PFSK-1 (cell line): ENCODE measurements at regions not wholly inside any gene's neighbourhood (a gene's known extent, or its start where the extent isn't known, plus 50 kb on each side); places are given as distances from the start of the nearest gene placed in this dataset.

Source experiments
- FOXP2 ChIP-seq: optimal IDR thresholded peaks from 2 replicates; pipeline ENCODE3; 2011; ENCODE audit warnings: borderline replicate concordance, control low read depth, inconsistent platforms; ENCODE audit not compliant: insufficient read depth; ENCODE audit errors: extremely low read length, extremely low read depth
- POLR2AphosphoS5 ChIP-seq: IDR thresholded peaks from 2 replicates; pipeline ENCODE4 v1.6.1; 2012; ENCODE audit warnings: low read depth, mild to moderate bottlenecking, control low read depth, low read length, moderate library complexity
- REST ChIP-seq, 2 experiments: IDR thresholded peaks; 2 replicates each; pipeline versions ENCODE4 v1.6.1 to v1.8.0; 2011 to 2012; ENCODE audit warnings: low read depth in 2 of 2, low read length in 2 of 2, control low read depth in 1 of 2, inconsistent platforms in 1 of 2, mild to moderate bottlenecking in 1 of 2, moderate library complexity in 1 of 2; ENCODE audit not compliant: insufficient read depth in 1 of 2
- SIN3A ChIP-seq: IDR thresholded peaks from 2 replicates; pipeline ENCODE4 v1.6.1; 2012; ENCODE audit warnings: mild to moderate bottlenecking, low read length, moderate library complexity, borderline replicate concordance; ENCODE audit not compliant: insufficient read depth
- TAF1 ChIP-seq: IDR thresholded peaks from 2 replicates; pipeline ENCODE4 v1.6.1; 2012; ENCODE audit warnings: low read length, control low read depth, borderline replicate concordance; ENCODE audit not compliant: insufficient read depth

- TF ChIP-seq REST (IDR thresholded peaks at IDR 0.05; ENCODE audit: insufficient read depth in 1 of 2, low read depth in 2 of 2, low read length in 2 of 2) (no peak), SIN3A (no peak), TAF1 (no peak), FOXP2 (no peak), POLR2AphosphoS5 (no peak)
Measured at GRCh38 chr3:6098516-6099157, 762.3 kb upstream of the GRM7 start.

- TF ChIP-seq POLR2AphosphoS5 (no peak), TAF1 (no peak), REST (IDR thresholded peaks at IDR 0.05; ENCODE audit: insufficient read depth in 1 of 2, low read depth in 2 of 2, low read length in 2 of 2) (no peak), SIN3A (no peak), FOXP2 (no peak)
Measured at GRCh38 chr3:6099458-6100075, 761.3 kb upstream of the GRM7 start.

GRCh38 chr3:6105187-6105586 lies 755.7 kb upstream of the GRM7 start:
- TF ChIP-seq TAF1, result no peak
- TF ChIP-seq POLR2AphosphoS5, result no peak

- TF ChIP-seq TAF1, result no peak
- no peak for TF ChIP-seq FOXP2
- no peak for TF ChIP-seq SIN3A
- no peak for TF ChIP-seq REST (IDR thresholded peaks at IDR 0.05; ENCODE audit: insufficient read depth in 1 of 2, low read depth in 2 of 2, low read length in 2 of 2)
- TF ChIP-seq POLR2AphosphoS5, result no peak
Measured at GRCh38 chr3:6108957-6109356, 752.0 kb upstream of the GRM7 start.

- TF ChIP-seq POLR2AphosphoS5 (no peak), SIN3A (no peak), FOXP2 (no peak), REST (IDR thresholded peaks at IDR 0.05; ENCODE audit: insufficient read depth in 1 of 2, low read depth in 2 of 2, low read length in 2 of 2) (no peak), TAF1 (no peak)
Measured at GRCh38 chr3:6110451-6110850, 750.5 kb upstream of the GRM7 start.
